NT2/D1 (cell line): ENCODE measurements at regions not wholly inside any gene's neighbourhood (a gene's known extent, or its start where the extent isn't known, plus 50 kb on each side); places are given as distances from the start of the nearest gene placed in this dataset.

Experiments
- YY1 ChIP-seq: IDR thresholded peaks from 2 replicates; pipeline ENCODE4 v1.6.1; 2011; ENCODE audit not compliant: insufficient read length, insufficient read depth
- ZNF274 ChIP-seq: IDR thresholded peaks from 2 replicates; pipeline ENCODE4 v1.6.1; 2011; ENCODE audit warnings: mild to moderate bottlenecking, low read depth, low read length

DNA sequence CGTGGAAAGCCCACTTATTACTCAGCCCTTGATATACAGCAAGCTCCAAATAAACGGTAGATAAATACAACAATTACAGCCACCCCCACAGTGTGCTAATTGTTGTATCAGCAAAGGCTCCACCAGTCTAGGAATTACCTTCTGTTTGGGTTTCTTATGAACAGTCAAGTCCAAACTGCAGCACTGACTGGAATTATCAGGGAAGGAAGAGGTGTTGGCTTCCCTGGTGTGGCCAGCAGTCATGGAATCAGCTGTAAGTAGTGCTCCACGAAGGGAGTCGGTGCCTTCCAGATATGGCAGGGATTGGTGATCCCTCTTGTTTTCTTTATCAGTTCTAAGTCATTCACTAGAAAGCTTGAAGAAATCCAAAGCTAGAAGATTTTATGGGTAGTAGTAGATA, 209.1 kb downstream of the SNX19 start:
- TF ChIP-seq ZNF274 (no peak), YY1 (no peak)
